ENCODE measurements at regions not wholly inside any gene's neighbourhood (a gene's known extent, or its start where the extent isn't known, plus 50 kb on each side); places are given as distances from the start of the nearest gene placed in this dataset.

DNA sequence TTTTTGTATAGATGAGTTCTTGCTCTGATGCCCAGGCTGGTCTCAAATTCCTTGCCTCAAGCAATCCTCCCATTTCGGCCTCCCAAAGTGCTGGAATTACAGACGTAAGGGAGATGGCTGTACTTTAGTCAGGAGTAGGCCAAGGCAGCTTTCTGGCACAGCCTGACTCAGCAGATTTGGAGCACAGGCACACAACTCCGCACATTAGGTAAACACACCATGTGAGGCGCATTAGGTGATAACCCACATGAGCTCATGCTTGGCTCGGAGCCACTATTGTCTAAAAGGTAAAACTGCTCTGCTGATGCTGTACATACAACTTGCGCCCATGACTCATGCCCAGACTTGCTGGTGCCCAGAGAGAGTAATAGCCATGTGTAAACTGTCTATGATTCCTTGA, 1157.9 kb downstream of the TAF11L14 start:
- H3K4me1 ChIP-seq (replicated peaks in 1 of 2; ENCODE audit: control insufficient read depth in 2 of 2, insufficient read depth in 2 of 2, low read length in 2 of 2) = no peaks in the 10 kb centered on the region
- no peak overlapping the region for H2AFZ ChIP-seq (ENCODE audit: low read depth, low read length)
- H3K36me3 ChIP-seq (ENCODE audit: control insufficient read depth, insufficient read depth, low read length) = no peaks in the 10 kb centered on the region
- no peaks in the 10 kb centered on the region for H3K27me3 ChIP-seq (ENCODE audit: control insufficient read depth in 2 of 2, insufficient read depth in 2 of 2, low read length in 2 of 2)
- peak in 1 of 4 experiments; percentile 50 for DNase-seq (ENCODE audit: extremely low read depth in 1 of 4, low spot score in 3 of 4)
- ChIA-PET CTCF (ENCODE audit: low intra/inter-chr PET ratio) (interaction anchor here (0.6 kb wide), 1 partner anchor 16 kb away, joined by 3 read pairs; no protein-coding TSS in a partner anchor), POLR2A (no interaction called here)
- no peak overlapping the region for H3K4me3 ChIP-seq
- no peaks in the 10 kb centered on the region for H3K79me2 ChIP-seq (ENCODE audit: control insufficient read depth, insufficient read depth, low read length)
- intact Hi-C loops (cut with micrococcal nuclease) = no loop called here
- FAIRE-seq = no peak
- BruUV-seq (replicated peaks) = no TSS peak
- 20% methylated on average over 6 of the region's 6 CpGs for WGBS (ENCODE audit: insufficient coverage, low coverage, missing lambda C conversion rate)
- H3K9ac ChIP-seq (ENCODE audit: insufficient read depth in 1 of 2, low read depth in 2 of 2, low read length in 2 of 2) = no peak overlapping the region
- H4K20me1 ChIP-seq (replicated peaks; ENCODE audit: control insufficient read depth, insufficient read depth, low read length) = no peaks in the 10 kb centered on the region
- no peak overlapping the region for H3K27ac ChIP-seq (ENCODE audit: extremely low read depth, low read depth, low read length)
- H3K4me2 ChIP-seq (ENCODE audit: insufficient read depth, low read length) = no peak overlapping the region
- H3K9me1 ChIP-seq (ENCODE audit: control insufficient read depth, insufficient read depth, low read length) = no peaks in the 10 kb centered on the region
- H3K9me3 ChIP-seq (replicated peaks; ENCODE audit: control insufficient read depth, insufficient read depth, low read depth, low read length) = no peaks in the 10 kb centered on the region
- ATAC-seq = 0 out of 3 replicates have a peak, but pooled peaks have one; percentile 23
- in situ Hi-C loops (cut with MboI) = no loop called here
- TF ChIP-seq ZNF316 (IDR thresholded peaks at IDR 0.05) (peak; percentile 92), DMBX1 (CRISPR knock-in tag; IDR thresholded peaks at IDR 0.05; ENCODE audit: borderline replicate concordance) (peak; percentile 97), GATAD2A (IDR thresholded peaks at IDR 0.05) (no peak), RFX1 (IDR thresholded peaks at IDR 0.05) (no peak), CEBPB (tag; IDR thresholded peaks at IDR 0.05) (no peak), ZFP30 (CRISPR knock-in tag; IDR thresholded peaks at IDR 0.05; ENCODE audit: borderline replicate concordance) (no peak), RBM25 (IDR thresholded peaks at IDR 0.05; ENCODE audit: low read depth, low read length, severe bottlenecking) (no peak), ZNF696 (CRISPR knock-in tag; conservative IDR thresholded peaks at IDR 0.05) (no peak), SP2 (IDR thresholded peaks at IDR 0.05; ENCODE audit: extremely low read depth, low read depth, low read length, poor library complexity, severe bottlenecking) (no peak), EZH2 (IDR thresholded peaks at IDR 0.05; ENCODE audit: borderline replicate concordance, low read depth, low read length) (no peak), KLF13 (tag; IDR thresholded peaks at IDR 0.05; ENCODE audit: borderline replicate concordance, low read depth) (no peak), NELFE (IDR thresholded peaks at IDR 0.05; ENCODE audit: insufficient read depth, insufficient read length) (no peak), POLR2H (tag; IDR thresholded peaks at IDR 0.05; ENCODE audit: low read depth) (no peak), MYBL2 (IDR thresholded peaks at IDR 0.05; ENCODE audit: low read depth) (no peak), MYBL2 (CRISPR knock-in tag; IDR thresholded peaks at IDR 0.05; ENCODE audit: borderline replicate concordance) (no peak)
- TF ChIP-seq, protein P1, sequence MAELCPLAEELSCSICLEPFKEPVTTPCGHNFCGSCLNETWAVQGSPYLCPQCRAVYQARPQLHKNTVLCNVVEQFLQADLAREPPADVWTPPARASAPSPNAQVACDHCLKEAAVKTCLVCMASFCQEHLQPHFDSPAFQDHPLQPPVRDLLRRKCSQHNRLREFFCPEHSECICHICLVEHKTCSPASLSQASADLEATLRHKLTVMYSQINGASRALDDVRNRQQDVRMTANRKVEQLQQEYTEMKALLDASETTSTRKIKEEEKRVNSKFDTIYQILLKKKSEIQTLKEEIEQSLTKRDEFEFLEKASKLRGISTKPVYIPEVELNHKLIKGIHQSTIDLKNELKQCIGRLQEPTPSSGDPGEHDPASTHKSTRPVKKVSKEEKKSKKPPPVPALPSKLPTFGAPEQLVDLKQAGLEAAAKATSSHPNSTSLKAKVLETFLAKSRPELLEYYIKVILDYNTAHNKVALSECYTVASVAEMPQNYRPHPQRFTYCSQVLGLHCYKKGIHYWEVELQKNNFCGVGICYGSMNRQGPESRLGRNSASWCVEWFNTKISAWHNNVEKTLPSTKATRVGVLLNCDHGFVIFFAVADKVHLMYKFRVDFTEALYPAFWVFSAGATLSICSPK (IDR thresholded peaks at IDR 0.05; ENCODE audit: borderline replicate concordance) = no peak
- TF ChIP-seq, protein P2, sequence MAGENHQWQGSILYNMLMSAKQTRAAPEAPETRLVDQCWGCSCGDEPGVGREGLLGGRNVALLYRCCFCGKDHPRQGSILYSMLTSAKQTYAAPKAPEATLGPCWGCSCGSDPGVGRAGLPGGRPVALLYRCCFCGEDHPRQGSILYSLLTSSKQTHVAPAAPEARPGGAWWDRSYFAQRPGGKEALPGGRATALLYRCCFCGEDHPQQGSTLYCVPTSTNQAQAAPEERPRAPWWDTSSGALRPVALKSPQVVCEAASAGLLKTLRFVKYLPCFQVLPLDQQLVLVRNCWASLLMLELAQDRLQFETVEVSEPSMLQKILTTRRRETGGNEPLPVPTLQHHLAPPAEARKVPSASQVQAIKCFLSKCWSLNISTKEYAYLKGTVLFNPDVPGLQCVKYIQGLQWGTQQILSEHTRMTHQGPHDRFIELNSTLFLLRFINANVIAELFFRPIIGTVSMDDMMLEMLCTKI (IDR thresholded peaks at IDR 0.05; ENCODE audit: partially characterized antibody) = no peak
- TF ChIP-seq, protein P3, sequence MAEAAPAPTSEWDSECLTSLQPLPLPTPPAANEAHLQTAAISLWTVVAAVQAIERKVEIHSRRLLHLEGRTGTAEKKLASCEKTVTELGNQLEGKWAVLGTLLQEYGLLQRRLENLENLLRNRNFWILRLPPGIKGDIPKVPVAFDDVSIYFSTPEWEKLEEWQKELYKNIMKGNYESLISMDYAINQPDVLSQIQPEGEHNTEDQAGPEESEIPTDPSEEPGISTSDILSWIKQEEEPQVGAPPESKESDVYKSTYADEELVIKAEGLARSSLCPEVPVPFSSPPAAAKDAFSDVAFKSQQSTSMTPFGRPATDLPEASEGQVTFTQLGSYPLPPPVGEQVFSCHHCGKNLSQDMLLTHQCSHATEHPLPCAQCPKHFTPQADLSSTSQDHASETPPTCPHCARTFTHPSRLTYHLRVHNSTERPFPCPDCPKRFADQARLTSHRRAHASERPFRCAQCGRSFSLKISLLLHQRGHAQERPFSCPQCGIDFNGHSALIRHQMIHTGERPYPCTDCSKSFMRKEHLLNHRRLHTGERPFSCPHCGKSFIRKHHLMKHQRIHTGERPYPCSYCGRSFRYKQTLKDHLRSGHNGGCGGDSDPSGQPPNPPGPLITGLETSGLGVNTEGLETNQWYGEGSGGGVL (CRISPR knock-in tag; IDR thresholded peaks at IDR 0.05) = peak; percentile 50; the same call in 1 of the 2 replicates
- TF ChIP-seq, protein P4, sequence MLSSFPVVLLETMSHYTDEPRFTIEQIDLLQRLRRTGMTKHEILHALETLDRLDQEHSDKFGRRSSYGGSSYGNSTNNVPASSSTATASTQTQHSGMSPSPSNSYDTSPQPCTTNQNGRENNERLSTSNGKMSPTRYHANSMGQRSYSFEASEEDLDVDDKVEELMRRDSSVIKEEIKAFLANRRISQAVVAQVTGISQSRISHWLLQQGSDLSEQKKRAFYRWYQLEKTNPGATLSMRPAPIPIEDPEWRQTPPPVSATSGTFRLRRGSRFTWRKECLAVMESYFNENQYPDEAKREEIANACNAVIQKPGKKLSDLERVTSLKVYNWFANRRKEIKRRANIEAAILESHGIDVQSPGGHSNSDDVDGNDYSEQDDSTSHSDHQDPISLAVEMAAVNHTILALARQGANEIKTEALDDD (IDR thresholded peaks at IDR 0.05) = no peak
